WERI-Rb-1 (cell line): ENCODE measurements at regions not wholly inside any gene's neighbourhood (a gene's known extent, or its start where the extent isn't known, plus 50 kb on each side); places are given as distances from the start of the nearest gene placed in this dataset.

Source experiments
- DNase-seq: peaks from one replicate; pipeline ENCODE4 v3.0.0-alpha.2; 2020
- H3K27ac ChIP-seq: fragments of 250-450 bp; sonication (Bioruptor Pico); 2 replicates; pipeline ENCODE4 v1.5.1; 2020; ENCODE audit warnings: mild to moderate bottlenecking, moderate library complexity
- H3K27me3 ChIP-seq: fragments of 250-450 bp; sonication (Bioruptor Pico); 2 replicates; pipeline ENCODE4 v1.5.1; 2021; ENCODE audit warnings: mild to moderate bottlenecking, low read depth, moderate library complexity; ENCODE audit not compliant: insufficient read depth, severe bottlenecking
- H3K36me3 ChIP-seq: fragments of 250-450 bp; sonication (Bioruptor Pico); 2 replicates; pipeline ENCODE4 v1.5.1; 2020; ENCODE audit warnings: mild to moderate bottlenecking, moderate library complexity
- H3K4me3 ChIP-seq: 2 replicates; pipeline ENCODE4 v1.5.1; 2011; ENCODE audit warnings: low read depth, mild to moderate bottlenecking, control low read depth, low read length
- H3K9me3 ChIP-seq: fragments of 250-450 bp; sonication (Bioruptor Pico); 2 replicates; pipeline ENCODE4 v1.5.1; 2021; ENCODE audit warnings: mild to moderate bottlenecking, moderate library complexity; ENCODE audit not compliant: severe bottlenecking
- CTCF ChIP-seq: IDR thresholded peaks from 2 replicates; pipeline ENCODE4 v1.5.1; 2011; ENCODE audit warnings: low read depth, mild to moderate bottlenecking, control low read depth, inconsistent platforms, low read length

GRCh38 chr11:127288926-127289325, 288.4 kb upstream of the KIRREL3 start:
- Histone ChIP-seq H3K27ac (no peak overlapping the region), H3K9me3 (no peaks in the 10 kb centered on the region)

GRCh38 chr11:127281534-127281933, 281.0 kb upstream of the KIRREL3 start:
- Histone ChIP-seq H3K9me3 (no peaks in the 10 kb centered on the region), H3K27me3 (no peaks in the 10 kb centered on the region), H3K27ac (no peak overlapping the region), H3K36me3 (no peaks in the 10 kb centered on the region), H3K4me3 (no peak overlapping the region)
- TF ChIP-seq CTCF: no peak
- DNase-seq: no peak

More at GRCh38 chr11:127288926-127289325, 288.4 kb upstream of the KIRREL3 start:
- no peak for DNase-seq
- Histone ChIP-seq H3K27me3 (no peaks in the 10 kb centered on the region), H3K4me3 (no peak overlapping the region), H3K36me3 (no peaks in the 10 kb centered on the region)
- no peak for TF ChIP-seq CTCF

GRCh38 chr11:127275774-127276173, 275.2 kb upstream of the KIRREL3 start:
- Histone ChIP-seq H3K27me3 (no peaks in the 10 kb centered on the region), H3K4me3 (no peak overlapping the region), H3K27ac (no peak overlapping the region), H3K36me3 (no peaks in the 10 kb centered on the region), H3K9me3 (no peaks in the 10 kb centered on the region)
- DNase-seq: peak; percentile 17
- TF ChIP-seq CTCF: no peak

- Histone ChIP-seq H3K27me3 (no peaks in the 10 kb centered on the region), H3K4me3 (no peak overlapping the region), H3K9me3 (no peaks in the 10 kb centered on the region), H3K36me3 (no peaks in the 10 kb centered on the region), H3K27ac (no peak overlapping the region)
- no peak for DNase-seq
- no peak for TF ChIP-seq CTCF
Measured at GRCh38 chr11:127274328-127274676, 273.7 kb upstream of the KIRREL3 start.

- H3K9me3 ChIP-seq: no peaks in the 10 kb centered on the region
Measured at GRCh38 chr11:127273593-127274327, 273.2 kb upstream of the KIRREL3 start.

More at GRCh38 chr11:127273593-127274327, 273.2 kb upstream of the KIRREL3 start:
- peak; percentile 24; the same call in 1 of the 2 replicates for TF ChIP-seq CTCF
- H3K4me3 ChIP-seq: no peak overlapping the region
- no peaks in the 10 kb centered on the region for H3K27me3 ChIP-seq
- peak; percentile 12 for DNase-seq
- no peak overlapping the region for H3K27ac ChIP-seq
- H3K36me3 ChIP-seq: no peaks in the 10 kb centered on the region
